GM12872 (cell line): ENCODE measurements at regions not wholly inside any gene's neighbourhood (a gene's known extent, or its start where the extent isn't known, plus 50 kb on each side); places are given as distances from the start of the nearest gene placed in this dataset.

ENCODE experiments used
- TF ChIP-seq, protein P1 (sequence below): IDR thresholded peaks from 3 replicates; pipeline ENCODE4 v1.5.1; 2011; ENCODE audit warnings: low read depth, mild to moderate bottlenecking, low read length, moderate library complexity; ENCODE audit not compliant: insufficient read depth

DNA sequence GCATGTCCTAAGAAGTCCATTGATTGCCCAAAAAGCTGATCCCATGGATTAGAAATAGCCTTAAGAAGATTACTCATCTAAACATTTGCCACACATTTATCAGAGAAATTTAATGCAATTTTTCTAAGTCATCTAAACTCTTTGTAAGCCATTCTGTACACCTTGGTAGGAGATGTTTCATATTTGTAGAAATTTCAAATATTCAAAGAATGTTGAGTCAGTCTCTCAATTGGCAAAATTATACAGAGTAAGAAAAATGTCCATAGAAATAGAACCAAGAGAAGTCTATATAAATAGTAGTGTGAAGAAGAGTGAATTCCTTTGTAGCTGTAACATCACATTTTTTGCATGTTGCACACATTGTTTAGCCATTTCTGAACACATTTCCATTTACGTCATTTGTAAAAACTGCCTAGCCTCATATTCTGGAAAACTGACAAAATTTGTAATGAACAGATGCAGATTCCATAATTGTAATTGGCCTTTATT is 128.6 kb downstream of the MSTN start:
- TF ChIP-seq, protein P1, sequence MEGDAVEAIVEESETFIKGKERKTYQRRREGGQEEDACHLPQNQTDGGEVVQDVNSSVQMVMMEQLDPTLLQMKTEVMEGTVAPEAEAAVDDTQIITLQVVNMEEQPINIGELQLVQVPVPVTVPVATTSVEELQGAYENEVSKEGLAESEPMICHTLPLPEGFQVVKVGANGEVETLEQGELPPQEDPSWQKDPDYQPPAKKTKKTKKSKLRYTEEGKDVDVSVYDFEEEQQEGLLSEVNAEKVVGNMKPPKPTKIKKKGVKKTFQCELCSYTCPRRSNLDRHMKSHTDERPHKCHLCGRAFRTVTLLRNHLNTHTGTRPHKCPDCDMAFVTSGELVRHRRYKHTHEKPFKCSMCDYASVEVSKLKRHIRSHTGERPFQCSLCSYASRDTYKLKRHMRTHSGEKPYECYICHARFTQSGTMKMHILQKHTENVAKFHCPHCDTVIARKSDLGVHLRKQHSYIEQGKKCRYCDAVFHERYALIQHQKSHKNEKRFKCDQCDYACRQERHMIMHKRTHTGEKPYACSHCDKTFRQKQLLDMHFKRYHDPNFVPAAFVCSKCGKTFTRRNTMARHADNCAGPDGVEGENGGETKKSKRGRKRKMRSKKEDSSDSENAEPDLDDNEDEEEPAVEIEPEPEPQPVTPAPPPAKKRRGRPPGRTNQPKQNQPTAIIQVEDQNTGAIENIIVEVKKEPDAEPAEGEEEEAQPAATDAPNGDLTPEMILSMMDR = no peak

DNA sequence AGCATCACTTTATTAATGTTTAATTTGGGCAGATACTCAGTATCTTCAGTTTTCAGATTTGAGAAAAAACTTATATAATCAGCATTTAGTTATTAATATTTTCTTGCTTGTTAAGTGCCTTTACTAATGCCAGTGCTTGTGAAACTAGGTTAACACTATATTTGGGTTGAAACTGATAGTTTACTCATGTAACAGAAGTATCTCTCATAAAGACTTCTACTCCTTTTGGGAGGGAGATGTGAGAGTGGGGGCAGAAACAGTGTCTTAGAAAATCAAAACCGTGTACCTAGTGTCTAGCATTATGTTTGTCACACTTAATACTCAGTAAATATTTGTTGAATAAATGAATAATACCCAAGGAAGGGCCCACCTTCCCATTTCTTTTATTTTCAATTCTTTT is 129.5 kb downstream of the MSTN start:
- TF ChIP-seq, protein P1 = no peak

DNA sequence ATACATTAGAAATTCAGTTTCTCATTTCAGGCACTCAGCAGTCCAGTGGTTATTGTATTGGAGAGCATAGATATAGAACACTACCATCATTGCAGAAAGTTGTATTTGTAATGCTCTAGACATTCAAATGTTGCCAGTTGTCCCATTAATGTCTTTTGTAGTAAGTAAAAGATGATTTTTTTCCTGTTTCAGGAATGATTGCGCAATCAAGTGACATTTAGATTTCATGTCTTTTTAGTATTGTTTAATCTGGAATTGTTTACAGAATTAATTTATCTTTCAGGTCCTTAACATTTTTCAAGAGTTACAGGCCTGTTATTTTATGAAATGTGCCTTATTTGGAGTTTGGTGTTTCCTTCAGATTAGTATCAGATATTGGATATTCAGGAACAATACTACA is 134.7 kb downstream of the MSTN start:
- TF ChIP-seq, protein P1 = no peak
